ENCODE measurements at regions not wholly inside any gene's neighbourhood (a gene's known extent, or its start where the extent isn't known, plus 50 kb on each side); places are given as distances from the start of the nearest gene placed in this dataset.

- no peak for TF ChIP-seq CTCF (IDR thresholded peaks at IDR 0.05)
- Histone ChIP-seq H3K4me1 (peaks cover 0 to 9% of the 10 kb centered on the region in 2 donors), H3K36me3 (no peaks in the 10 kb centered on the region), H3K27ac (no peak overlapping the region), H3K4me3 (no peak overlapping the region), H3K27me3 (no peaks in the 10 kb centered on the region), H3K9me3 (no peaks in the 10 kb centered on the region)
- intact Hi-C loops (cut with DNase I): no loop called here
- DNase-seq (ENCODE audit: low spot score in 2 of 2): peak; percentile 7 to 61
Observed at GRCh38 chr2:128442891-128443302, 124.2 kb upstream of the HS6ST1 start.

- no peaks in the 10 kb centered on the region for H3K9me3 ChIP-seq
- peaks cover 0 to 9% of the 10 kb centered on the region in 2 donors for H3K4me1 ChIP-seq
- no peak for TF ChIP-seq CTCF (IDR thresholded peaks at IDR 0.05)
- H3K36me3 ChIP-seq: no peaks in the 10 kb centered on the region
- DNase-seq (ENCODE audit: low spot score in 2 of 2): peak; percentile 3 to 43
- intact Hi-C loops (cut with DNase I): no loop called here
- no peak overlapping the region for H3K27ac ChIP-seq
- no peak overlapping the region for H3K4me3 ChIP-seq
- H3K27me3 ChIP-seq: no peaks in the 10 kb centered on the region
Observed at GRCh38 chr2:128444121-128444771, 125.6 kb upstream of the HS6ST1 start.

- DNase-seq (ENCODE audit: low spot score in 2 of 2): peak in 1 of 2 donors; percentile 46
- Histone ChIP-seq H3K27me3 (no peaks in the 10 kb centered on the region), H3K4me1 (peaks cover 0 to 9% of the 10 kb centered on the region in 2 donors), H3K36me3 (no peaks in the 10 kb centered on the region), H3K27ac (no peak overlapping the region), H3K9me3 (no peaks in the 10 kb centered on the region), H3K4me3 (no peak overlapping the region)
- intact Hi-C loops (cut with DNase I): no loop called here
- TF ChIP-seq CTCF (IDR thresholded peaks at IDR 0.05): no peak
Observed at GRCh38 chr2:128444816-128445522, 126.3 kb upstream of the HS6ST1 start.

GRCh38 chr2:128445523-128445900 lies 126.8 kb upstream of the HS6ST1 start:
- peaks cover 0 to 4% of the 10 kb centered on the region in 2 donors for H3K4me1 ChIP-seq
- no peaks in the 10 kb centered on the region for H3K36me3 ChIP-seq
- no peaks in the 10 kb centered on the region for H3K27me3 ChIP-seq
- H3K27ac ChIP-seq: no peak overlapping the region
- H3K4me3 ChIP-seq: no peak overlapping the region
- peak in 1 of 2 donors; percentile 31 for DNase-seq (ENCODE audit: low spot score in 2 of 2)
- no peak for TF ChIP-seq CTCF (IDR thresholded peaks at IDR 0.05)
- intact Hi-C loops (cut with DNase I): no loop called here
- no peaks in the 10 kb centered on the region for H3K9me3 ChIP-seq

GRCh38 chr2:128446049-128446873 lies 127.6 kb upstream of the HS6ST1 start:
- H3K4me3 ChIP-seq: no peak overlapping the region
- H3K27me3 ChIP-seq: no peaks in the 10 kb centered on the region
- DNase-seq (ENCODE audit: low spot score in 2 of 2): peak; percentile 7 to 48
- no peaks in the 10 kb centered on the region for H3K4me1 ChIP-seq
- H3K9me3 ChIP-seq: no peaks in the 10 kb centered on the region
- intact Hi-C loops (cut with DNase I): no loop called here
- H3K27ac ChIP-seq: no peak overlapping the region
- H3K36me3 ChIP-seq: no peaks in the 10 kb centered on the region
- TF ChIP-seq CTCF (IDR thresholded peaks at IDR 0.05): no peak
